Activated CD8-positive, alpha-beta T cell treated with anti-CD3 and anti-CD28 coated beads for 36 hours (primary cell): ENCODE measurements at regions not wholly inside any gene's neighbourhood (a gene's known extent, or its start where the extent isn't known, plus 50 kb on each side); places are given as distances from the start of the nearest gene placed in this dataset.
A peak's percentile ranks its signal among the peaks of the same experiment; 100 is the strongest.

Experiments used
- ATAC-seq: fragments of 200-7000 bp; cut with Tn5 transposase; one replicate; pipeline ENCODE4 v1.10.0; 2021; ENCODE audit warnings: mild to moderate bottlenecking, moderate library complexity
- CTCF ChIA-PET: fragments of 350-600 bp; sonication (Branson Sonifier 250); formaldehyde crosslinking; loops from one replicate; lab custom pipeline; 2021; ENCODE audit warnings: antibody characterized with exemption; lab: Charles Lee
- POLR2A ChIA-PET: fragments of 350-600 bp; sonication (Branson Sonifier 250); formaldehyde crosslinking; loops from one replicate; lab custom pipeline; 2021; ENCODE audit warnings: antibody characterized with exemption; lab: Charles Lee
- DNase-seq: peaks from one replicate; pipeline ENCODE4 v3.0.0-alpha.2; 2020
- H3K27ac Mint-ChIP-seq: one replicate; pipeline ENCODE4 v1.8.0; 2021; ENCODE audit warnings: mild to moderate bottlenecking, mixed read lengths
- H3K27me3 Mint-ChIP-seq: one replicate; pipeline ENCODE4 v1.8.0; 2021; ENCODE audit warnings: mixed read lengths
- H3K36me3 Mint-ChIP-seq: one replicate; pipeline ENCODE4 v1.8.0; 2021; ENCODE audit warnings: low read depth, mixed read lengths
- H3K4me1 Mint-ChIP-seq: one replicate; pipeline ENCODE4 v1.8.0; 2021; ENCODE audit warnings: low read depth, mixed read lengths
- H3K4me3 Mint-ChIP-seq: one replicate; pipeline ENCODE4 v1.8.0; 2021; ENCODE audit warnings: mild to moderate bottlenecking, moderate library complexity, mixed read lengths
- H3K9me3 Mint-ChIP-seq: one replicate; pipeline ENCODE4 v1.8.0; 2021; ENCODE audit warnings: mixed read lengths
- CTCF ChIP-seq: fragments of 200-600 bp; IDR thresholded peaks from one replicate; pipeline ENCODE4 v1.8.0; 2022; ENCODE audit warnings: antibody characterized with exemption, mild to moderate bottlenecking
- intact Hi-C: fragments of 100-400 bp; cut with micrococcal nuclease; formaldehyde crosslinking; loops from one replicate; pipeline ENCODE4 v1.10.0; 2022

- no peak for TF ChIP-seq CTCF
- H3K4me1 Mint-ChIP-seq = peaks cover 33% of the 10 kb centered on the region
These were observed 132.7 kb upstream of the MDFIC start for GRCh38 chr7:114789161-114789560.

GRCh38 chr7:114789871-114790311 is 132.0 kb upstream of the MDFIC start:
- H3K27ac Mint-ChIP-seq = peak overlapping the region; percentile 72
- peaks cover 4% of the 10 kb centered on the region for H3K27me3 Mint-ChIP-seq
- H3K4me3 Mint-ChIP-seq = no peak overlapping the region
- H3K4me1 Mint-ChIP-seq = peaks cover 34% of the 10 kb centered on the region
- H3K9me3 Mint-ChIP-seq = peaks cover 4% of the 10 kb centered on the region
- H3K36me3 Mint-ChIP-seq = no peaks in the 10 kb centered on the region
- ATAC-seq (peak; percentile 55), DNase-seq (no peak)
- intact Hi-C loops = loop anchor here (10.0 kb wide), 1 partner anchor 135 kb away; the partner anchor contains the start of gene MDFIC
- ChIA-PET CTCF (no interaction called here), POLR2A (no interaction called here)
- no peak for TF ChIP-seq CTCF

More at GRCh38 chr7:114789161-114789560, 132.7 kb upstream of the MDFIC start:
- Mint-ChIP-seq H3K4me3 (no peak overlapping the region), H3K36me3 (no peaks in the 10 kb centered on the region), H3K27me3 (peaks cover 2% of the 10 kb centered on the region), H3K9me3 (peaks cover 4% of the 10 kb centered on the region), H3K27ac (peak overlapping the region; percentile 72)
- intact Hi-C loops = no loop called here
- DNase-seq (no peak), ATAC-seq (no peak)
- ChIA-PET CTCF (no interaction called here), POLR2A (no interaction called here)

- Mint-ChIP-seq H3K4me1 (peaks cover 34% of the 10 kb centered on the region), H3K36me3 (no peaks in the 10 kb centered on the region), H3K27ac (no peak overlapping the region), H3K9me3 (peaks cover 4% of the 10 kb centered on the region), H3K4me3 (no peak overlapping the region), H3K27me3 (peaks cover 8% of the 10 kb centered on the region)
- intact Hi-C loops = loop anchor here (10.0 kb wide), 1 partner anchor 134 kb away; the partner anchor contains the start of gene MDFIC
- no peak for TF ChIP-seq CTCF
- ATAC-seq (no peak), DNase-seq (no peak)
- CTCF ChIA-PET = no interaction called here
- POLR2A ChIA-PET = no interaction called here
These were observed 131.4 kb upstream of the MDFIC start for GRCh38 chr7:114790521-114790920.

- Mint-ChIP-seq H3K4me1 (peaks cover 35% of the 10 kb centered on the region), H3K36me3 (no peaks in the 10 kb centered on the region), H3K27me3 (peaks cover 12% of the 10 kb centered on the region), H3K27ac (no peak overlapping the region), H3K4me3 (no peak overlapping the region), H3K9me3 (peaks cover 4% of the 10 kb centered on the region)
- ChIA-PET POLR2A (no interaction called here), CTCF (interaction anchor here (1.2 to 1.4 kb wide), 2 partner anchors 22 to 34 kb away, joined by 3 read pairs; no protein-coding TSS in a partner anchor)
- no peak for DNase-seq
- TF ChIP-seq CTCF = no peak
- ATAC-seq = no peak
- intact Hi-C loops = loop anchor here (10.0 kb wide), 1 partner anchor 133 kb away; the partner anchor contains the start of gene MDFIC
These were observed 130.1 kb upstream of the MDFIC start for GRCh38 chr7:114791771-114792170.

GRCh38 chr7:114793155-114793845 is 128.6 kb upstream of the MDFIC start:
- DNase-seq = peak; percentile 15
- peak; percentile 51 for ATAC-seq
- Mint-ChIP-seq H3K27ac (peak overlapping the region; percentile 72), H3K9me3 (peaks cover 4% of the 10 kb centered on the region), H3K27me3 (peaks cover 14% of the 10 kb centered on the region), H3K36me3 (no peaks in the 10 kb centered on the region), H3K4me3 (no peak overlapping the region), H3K4me1 (peaks cover 38% of the 10 kb centered on the region)
- TF ChIP-seq CTCF = no peak
- POLR2A ChIA-PET = no interaction called here
- CTCF ChIA-PET = interaction anchor here (1.1 kb wide), 1 partner anchor 97 kb away, joined by 3 read pairs; no protein-coding TSS in a partner anchor
- intact Hi-C loops = loop anchor here (10.0 kb wide), 1 partner anchor 132 kb away; the partner anchor contains the start of gene MDFIC
